Adrenal gland (tissue), 5 donors: ENCODE measurements at regions not wholly inside any gene's neighbourhood (a gene's known extent, or its start where the extent isn't known, plus 50 kb on each side); places are given as distances from the start of the nearest gene placed in this dataset.

Experiments
- POLR2A ChIP-seq, 2 donors: fragments of 450-650 bp; IDR thresholded peaks; one replicate each; pipeline ENCODE4 v1.6.1; 2017; ENCODE audit warnings: antibody characterized with exemption in 2 of 2, mild to moderate bottlenecking in 2 of 2, moderate library complexity in 1 of 2
- TF ChIP-seq, protein P1 (sequence below), 6 experiments: fragments of 450-650 bp in 4 of 6; fragments of 200-600 bp in 2 of 6; sonication (generic) in 1 of 6; IDR thresholded peaks; 1 replicate in 5 of 6; 2 replicates in 1 of 6; pipeline versions ENCODE4 v1.5.1 to v1.8.0; 2016 to 2021; ENCODE audit warnings: antibody characterized with exemption in 6 of 6, mild to moderate bottlenecking in 2 of 6, moderate library complexity in 1 of 6
- donor health status: DM: no; HTN: no; CAD: no.

DNA sequence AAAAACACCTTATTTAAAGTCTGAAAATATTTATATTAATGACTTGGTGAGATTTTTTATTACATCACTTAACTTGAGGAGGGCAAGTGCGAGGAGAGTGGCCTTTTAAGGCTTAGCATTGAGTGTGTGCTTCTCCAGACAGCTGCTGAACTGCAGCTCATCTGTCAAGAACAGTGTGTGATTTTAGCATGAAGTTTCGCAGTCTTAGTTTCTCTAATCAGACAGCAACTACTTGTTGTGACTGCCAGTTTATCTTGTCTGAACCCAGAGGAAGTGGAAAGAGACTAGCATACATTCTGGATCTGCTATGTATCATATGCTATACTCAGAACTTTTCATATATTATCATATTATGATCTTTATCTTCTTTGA is 291.7 kb upstream of the ROPN1 start:
- TF ChIP-seq, protein P1, sequence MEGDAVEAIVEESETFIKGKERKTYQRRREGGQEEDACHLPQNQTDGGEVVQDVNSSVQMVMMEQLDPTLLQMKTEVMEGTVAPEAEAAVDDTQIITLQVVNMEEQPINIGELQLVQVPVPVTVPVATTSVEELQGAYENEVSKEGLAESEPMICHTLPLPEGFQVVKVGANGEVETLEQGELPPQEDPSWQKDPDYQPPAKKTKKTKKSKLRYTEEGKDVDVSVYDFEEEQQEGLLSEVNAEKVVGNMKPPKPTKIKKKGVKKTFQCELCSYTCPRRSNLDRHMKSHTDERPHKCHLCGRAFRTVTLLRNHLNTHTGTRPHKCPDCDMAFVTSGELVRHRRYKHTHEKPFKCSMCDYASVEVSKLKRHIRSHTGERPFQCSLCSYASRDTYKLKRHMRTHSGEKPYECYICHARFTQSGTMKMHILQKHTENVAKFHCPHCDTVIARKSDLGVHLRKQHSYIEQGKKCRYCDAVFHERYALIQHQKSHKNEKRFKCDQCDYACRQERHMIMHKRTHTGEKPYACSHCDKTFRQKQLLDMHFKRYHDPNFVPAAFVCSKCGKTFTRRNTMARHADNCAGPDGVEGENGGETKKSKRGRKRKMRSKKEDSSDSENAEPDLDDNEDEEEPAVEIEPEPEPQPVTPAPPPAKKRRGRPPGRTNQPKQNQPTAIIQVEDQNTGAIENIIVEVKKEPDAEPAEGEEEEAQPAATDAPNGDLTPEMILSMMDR (IDR thresholded peaks at IDR 0.05): no peak
- TF ChIP-seq POLR2A (IDR thresholded peaks at IDR 0.05): no peak
